Suprapubic skin (tissue), 4 donors: ENCODE measurements at regions not wholly inside any gene's neighbourhood (a gene's known extent, or its start where the extent isn't known, plus 50 kb on each side); places are given as distances from the start of the nearest gene placed in this dataset.

Source experiments
- DNase-seq, 2 donors: peaks; one replicate each; pipeline ENCODE4 v3.0.0-alpha.2; 2019; ENCODE audit warnings: low spot score in 2 of 2
- H3K27ac ChIP-seq: fragments of 200-600 bp; sonication (generic); one replicate; pipeline ENCODE4 v1.5.1; 2019
- H3K27me3 ChIP-seq: fragments of 200-600 bp; sonication (generic); one replicate; pipeline ENCODE4 v1.5.1; 2019
- H3K36me3 ChIP-seq: fragments of 200-600 bp; sonication (generic); one replicate; pipeline ENCODE4 v1.5.1; 2019
- H3K4me1 ChIP-seq: fragments of 200-600 bp; sonication (generic); one replicate; pipeline ENCODE4 v1.5.1; 2019
- H3K4me3 ChIP-seq: fragments of 200-600 bp; sonication (generic); one replicate; pipeline ENCODE4 v1.5.1; 2019; ENCODE audit warnings: mild to moderate bottlenecking
- H3K9me3 ChIP-seq: fragments of 200-600 bp; sonication (generic); one replicate; pipeline ENCODE4 v1.5.1; 2019
- CTCF ChIP-seq, 2 donors: fragments of 200-600 bp in 1 of 2; fragments of 450-650 bp in 1 of 2; sonication (generic) in 1 of 2; IDR thresholded peaks; one replicate each; pipeline ENCODE4 v1.5.1; 2016 to 2019; ENCODE audit warnings: antibody characterized with exemption in 2 of 2, mild to moderate bottlenecking in 1 of 2, moderate library complexity in 1 of 2
- EP300 ChIP-seq: sonication (generic); formaldehyde crosslinking; IDR thresholded peaks from one replicate; pipeline ENCODE4 v1.6.1; 2017; ENCODE audit warnings: antibody characterized with exemption
- POLR2A ChIP-seq, 2 donors: fragments of 450-650 bp; IDR thresholded peaks; one replicate each; pipeline ENCODE4 v1.6.1; 2017; ENCODE audit warnings: antibody characterized with exemption in 2 of 2, mild to moderate bottlenecking in 2 of 2, moderate library complexity in 2 of 2
- POLR2AphosphoS5 ChIP-seq, 3 donors: sonication (generic); formaldehyde crosslinking; IDR thresholded peaks; one replicate each; pipeline ENCODE4 v1.6.1; 2017; ENCODE audit warnings: antibody characterized with exemption in 3 of 3
- WGBS: methylation state at CpG from one replicate; pipeline ENCODE4 v1.1.5; 2018; 5-methylcytosine and 5-hydroxymethylcytosine counted together

- TF ChIP-seq EP300 = no peak
- TF ChIP-seq CTCF (IDR thresholded peaks at IDR 0.05) = peak; percentile 98 to 99
- TF ChIP-seq POLR2AphosphoS5 (IDR thresholded peaks at IDR 0.05) = peak in 2 of 3 donors; percentile 60 to 78
- TF ChIP-seq POLR2A (IDR thresholded peaks at IDR 0.05) = no peak
- WGBS = 17% methylated on average over 17 of the region's 17 CpGs
- peak overlapping the region; percentile 83 for H3K27ac ChIP-seq
- no peaks in the 10 kb centered on the region for H3K9me3 ChIP-seq
- peaks cover 30% of the 10 kb centered on the region for H3K4me1 ChIP-seq
- no peaks in the 10 kb centered on the region for H3K27me3 ChIP-seq
- peak overlapping the region; percentile 33 for H3K4me3 ChIP-seq
- H3K36me3 ChIP-seq = no peaks in the 10 kb centered on the region
- peak; percentile 97 for DNase-seq
Measured at GRCh38 chr4:38319456-38320342, 344.3 kb upstream of the KLF3 start.

GRCh38 chr4:38320343-38320695 lies 343.7 kb upstream of the KLF3 start:
- DNase-seq = no peak
- WGBS = 58% methylated on average over 5 of the region's 5 CpGs
- no peak for TF ChIP-seq EP300
- no peak for TF ChIP-seq CTCF (IDR thresholded peaks at IDR 0.05)
- TF ChIP-seq POLR2AphosphoS5 (IDR thresholded peaks at IDR 0.05) = no peak
- TF ChIP-seq POLR2A (IDR thresholded peaks at IDR 0.05) = no peak
- Histone ChIP-seq H3K36me3 (no peaks in the 10 kb centered on the region), H3K27ac (peak overlapping the region; percentile 83), H3K9me3 (no peaks in the 10 kb centered on the region), H3K4me1 (peaks cover 24% of the 10 kb centered on the region), H3K4me3 (no peak overlapping the region), H3K27me3 (no peaks in the 10 kb centered on the region)

GRCh38 chr4:38320833-38321232 lies 343.2 kb upstream of the KLF3 start:
- H3K27ac ChIP-seq = no peak overlapping the region
- no peak overlapping the region for H3K4me3 ChIP-seq
- H3K36me3 ChIP-seq = no peaks in the 10 kb centered on the region
- DNase-seq = no peak
- peaks cover 24% of the 10 kb centered on the region for H3K4me1 ChIP-seq
- WGBS = 79% methylated on average over 4 of the region's 4 CpGs
- H3K9me3 ChIP-seq = no peaks in the 10 kb centered on the region
- no peaks in the 10 kb centered on the region for H3K27me3 ChIP-seq
- TF ChIP-seq EP300 = no peak
- TF ChIP-seq POLR2AphosphoS5 (IDR thresholded peaks at IDR 0.05) = no peak
- no peak for TF ChIP-seq CTCF (IDR thresholded peaks at IDR 0.05)

GRCh38 chr4:38322714-38323113 lies 341.3 kb upstream of the KLF3 start:
- Histone ChIP-seq H3K4me1 (peaks cover 24% of the 10 kb centered on the region), H3K9me3 (no peaks in the 10 kb centered on the region), H3K27me3 (no peaks in the 10 kb centered on the region), H3K36me3 (no peaks in the 10 kb centered on the region), H3K4me3 (no peak overlapping the region), H3K27ac (no peak overlapping the region)
- TF ChIP-seq POLR2A (IDR thresholded peaks at IDR 0.05) (no peak), EP300 (no peak), CTCF (IDR thresholded peaks at IDR 0.05) (no peak), POLR2AphosphoS5 (IDR thresholded peaks at IDR 0.05) (no peak)
- no peak for DNase-seq
- WGBS = 39% methylated on average over 4 of the region's 4 CpGs

DNA sequence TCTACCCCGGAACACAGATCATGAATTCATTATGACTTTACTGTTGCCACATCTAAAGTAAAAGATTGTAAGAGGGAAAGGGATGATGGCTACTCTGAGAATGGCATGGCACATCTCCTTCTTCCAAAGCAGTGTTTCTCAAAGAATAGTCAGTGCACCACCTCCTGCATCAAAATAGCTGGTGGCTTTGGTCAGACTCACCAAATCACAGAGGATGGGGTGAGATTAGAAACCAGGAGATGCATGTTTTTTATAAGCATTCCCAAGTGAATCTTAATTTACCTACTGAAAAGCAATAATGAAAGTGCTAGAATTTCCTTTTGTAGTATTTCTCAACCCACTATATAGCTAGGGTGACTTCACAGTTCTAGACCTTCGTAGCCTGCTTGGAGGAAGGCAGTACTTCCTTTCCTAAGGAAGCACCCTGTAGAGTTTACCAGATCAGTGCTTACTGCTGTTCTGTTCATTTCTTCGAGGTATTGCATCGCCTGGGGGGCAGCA lies 340.8 kb upstream of the KLF3 start:
- Histone ChIP-seq H3K27me3 (no peaks in the 10 kb centered on the region), H3K36me3 (no peaks in the 10 kb centered on the region), H3K9me3 (no peaks in the 10 kb centered on the region), H3K4me3 (no peak overlapping the region), H3K27ac (no peak overlapping the region), H3K4me1 (peaks cover 24% of the 10 kb centered on the region)
- no peak for DNase-seq
- WGBS = 68% methylated on average over 4 of the region's 4 CpGs
- no peak for TF ChIP-seq POLR2AphosphoS5 (IDR thresholded peaks at IDR 0.05)
